ENCODE measurements at regions not wholly inside any gene's neighbourhood (a gene's known extent, or its start where the extent isn't known, plus 50 kb on each side); places are given as distances from the start of the nearest gene placed in this dataset.

GRCh38 chr18:73274812-73275621 lies 407.2 kb upstream of the NETO1 start:
- DNase-seq (ENCODE audit: extremely low read depth, low read depth): peak; percentile 48

DNA sequence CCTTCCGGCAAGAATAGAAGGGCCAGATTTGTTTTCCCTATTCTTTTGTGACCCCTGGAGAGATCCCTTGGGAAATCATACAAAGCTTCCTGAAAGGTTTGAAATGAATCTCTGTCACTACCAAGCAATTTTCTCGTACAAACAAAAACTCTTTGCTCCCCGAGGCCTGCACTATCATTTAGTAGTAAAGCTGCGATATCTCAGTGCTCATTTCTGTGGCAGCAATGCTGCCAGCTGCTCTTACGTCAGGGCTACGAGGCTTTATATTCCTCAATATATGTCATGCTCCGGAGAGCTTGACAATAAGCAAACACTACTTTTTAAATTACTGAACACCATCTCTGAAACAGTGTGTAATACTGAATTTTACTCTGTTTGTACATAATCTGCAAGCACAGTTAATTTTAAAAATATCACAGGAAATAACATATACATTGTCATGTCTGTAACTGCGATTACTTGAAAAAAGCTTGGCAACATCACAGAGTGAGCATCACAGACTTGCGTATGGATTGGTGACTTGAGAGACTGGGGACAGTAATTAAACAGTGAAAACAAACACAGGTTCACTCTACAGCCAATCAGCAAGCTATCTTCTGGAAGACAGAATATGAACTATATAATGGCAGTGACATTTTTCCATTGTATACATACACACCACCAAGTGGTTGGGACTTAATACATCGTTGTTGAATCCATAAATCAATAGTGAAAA lies 403.3 kb upstream of the NETO1 start:
- DNase-seq (ENCODE audit: extremely low read depth, low read depth): peak; percentile 51

- DNase-seq (ENCODE audit: extremely low read depth, low read depth): no peak
These were observed 396.8 kb upstream of the NETO1 start for GRCh38 chr18:73264562-73264921.

GRCh38 chr18:73261923-73262322 lies 394.1 kb upstream of the NETO1 start:
- DNase-seq (ENCODE audit: extremely low read depth, low read depth): no peak

DNA sequence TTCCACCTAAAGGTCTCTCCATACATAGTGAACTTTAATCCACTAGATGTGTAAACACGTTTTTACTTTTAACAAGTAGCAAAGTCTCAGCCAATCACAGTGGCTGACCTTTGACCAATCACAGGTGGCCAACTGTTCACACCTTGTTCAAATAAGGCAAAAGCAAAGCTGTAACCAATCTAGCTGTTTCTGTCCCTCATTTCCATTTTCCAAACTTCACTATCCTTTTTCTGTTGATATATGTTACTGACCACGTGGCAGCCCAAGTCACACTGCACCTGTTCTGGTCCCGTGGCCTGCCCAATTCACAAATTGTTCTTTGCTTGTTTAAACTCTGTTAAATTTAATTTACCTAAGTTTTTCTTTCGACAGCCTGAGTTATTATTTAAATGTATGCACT lies 393.5 kb upstream of the NETO1 start:
- no peak for DNase-seq (ENCODE audit: extremely low read depth, low read depth)

DNA sequence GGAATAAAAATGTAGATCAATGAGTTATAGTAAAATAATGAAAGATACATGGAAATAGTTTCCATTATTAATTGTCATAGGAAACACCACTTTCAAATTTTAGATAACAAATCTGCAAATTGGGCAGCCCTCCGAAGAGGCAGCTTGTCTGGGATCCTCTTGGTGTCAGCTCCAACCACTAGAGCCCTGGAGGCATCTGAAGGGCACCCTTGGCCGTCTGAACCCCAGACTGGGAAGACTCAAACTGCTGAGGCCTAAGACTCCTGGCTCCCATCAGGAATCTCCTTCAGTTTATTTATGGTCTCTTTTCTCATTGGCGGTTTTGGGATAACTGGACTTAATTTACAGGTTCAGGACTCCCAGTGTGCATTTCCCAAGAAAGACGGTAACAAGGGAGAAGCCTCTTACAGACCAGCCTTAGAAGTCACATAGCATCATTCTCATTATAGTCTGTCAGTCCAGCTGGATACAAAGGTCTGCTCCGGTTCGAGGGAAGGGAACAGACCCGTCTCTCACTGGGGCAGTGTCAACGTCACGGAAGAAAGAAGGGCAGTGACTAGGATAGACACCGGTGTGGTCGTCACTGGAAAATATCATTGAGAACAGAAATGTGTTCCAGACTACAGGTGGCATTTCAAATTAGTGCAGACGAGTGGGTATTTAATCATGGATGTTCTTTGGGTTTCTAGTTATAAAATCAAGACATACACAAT lies 390.7 kb upstream of the NETO1 start:
- DNase-seq (ENCODE audit: extremely low read depth, low read depth): no peak

DNA sequence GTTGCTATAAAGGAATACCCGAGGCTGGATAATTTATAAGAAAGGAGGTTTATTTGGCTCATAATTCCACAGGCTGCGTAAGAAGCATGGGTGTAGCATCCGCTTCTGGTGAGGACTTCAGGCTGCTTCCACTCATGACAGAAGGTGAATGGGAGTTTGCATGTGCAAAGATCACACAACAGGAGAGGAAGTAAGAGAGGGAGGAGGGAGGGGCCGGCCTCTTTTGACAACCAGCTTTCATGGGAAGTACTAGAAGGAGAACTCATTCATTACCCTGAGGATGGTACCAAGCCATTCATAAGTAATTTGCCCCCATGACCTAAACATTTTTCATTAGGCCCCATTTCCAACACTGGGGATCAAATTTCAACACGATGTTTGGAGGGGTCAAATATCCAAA lies 386.8 kb upstream of the NETO1 start:
- DNase-seq (ENCODE audit: extremely low read depth, low read depth): no peak

GRCh38 chr18:73249030-73249429 lies 381.2 kb upstream of the NETO1 start:
- no peak for DNase-seq (ENCODE audit: extremely low read depth, low read depth)

DNA sequence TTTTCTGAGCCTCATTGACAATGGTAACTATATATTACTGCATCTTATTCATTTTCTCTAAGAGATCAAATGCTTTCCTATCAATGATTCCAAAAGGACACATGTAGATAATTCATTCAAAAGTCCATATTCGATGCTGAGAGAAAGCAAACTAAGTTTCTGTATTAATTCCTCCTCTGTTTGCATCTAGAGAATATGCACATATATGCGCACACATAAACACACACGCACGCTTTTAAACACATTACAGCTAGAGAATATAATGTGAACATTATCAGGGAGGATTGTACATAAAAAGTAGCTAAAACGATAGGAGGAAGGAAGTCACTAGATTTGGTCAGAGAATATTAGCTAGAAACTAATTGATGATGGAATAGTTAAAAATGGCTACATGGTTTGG lies 379.0 kb upstream of the NETO1 start:
- no peak for DNase-seq (ENCODE audit: extremely low read depth, low read depth)

DNA sequence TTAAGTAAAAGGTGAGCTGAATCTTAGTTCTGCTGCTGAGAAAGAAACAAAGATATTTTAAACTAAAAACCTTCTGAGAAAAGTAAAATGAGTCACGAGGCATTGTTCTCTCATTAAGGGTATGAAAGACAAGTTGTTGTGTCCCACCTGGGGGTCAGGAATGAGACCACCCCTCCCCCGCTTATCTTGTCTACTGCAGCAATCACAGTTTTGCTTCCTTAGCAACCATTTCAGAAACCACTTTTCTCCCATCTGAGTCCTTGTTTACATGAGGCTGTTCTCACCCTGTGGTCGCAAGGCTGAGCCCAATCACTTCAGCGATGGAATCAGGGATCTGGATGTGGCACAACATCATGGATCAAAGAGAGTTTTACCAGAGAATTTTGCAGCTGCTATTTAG lies 377.6 kb upstream of the NETO1 start:
- DNase-seq (ENCODE audit: extremely low read depth, low read depth): no peak

DNA sequence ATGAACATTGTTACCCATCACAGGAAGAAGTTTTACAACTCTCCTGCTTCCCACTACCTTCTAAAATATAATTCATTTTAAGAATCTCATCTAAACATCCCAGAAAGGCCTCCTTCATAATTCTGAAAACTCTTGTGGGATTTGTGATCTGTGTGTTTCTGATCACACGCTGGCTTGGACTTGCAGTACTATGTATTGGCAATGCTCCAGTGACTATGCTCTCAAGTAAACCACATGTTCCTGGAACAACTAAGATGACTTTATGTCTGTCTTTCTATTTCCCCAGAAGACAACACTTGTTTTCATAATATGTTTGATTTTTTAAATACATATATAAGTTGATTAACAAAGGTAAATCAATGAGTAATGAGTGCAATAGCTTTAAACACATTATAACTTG lies 376.6 kb upstream of the NETO1 start:
- DNase-seq (ENCODE audit: extremely low read depth, low read depth): no peak

- no peak for DNase-seq (ENCODE audit: extremely low read depth, low read depth)
These were observed 373.1 kb upstream of the NETO1 start for GRCh38 chr18:73240899-73241298.

DNA sequence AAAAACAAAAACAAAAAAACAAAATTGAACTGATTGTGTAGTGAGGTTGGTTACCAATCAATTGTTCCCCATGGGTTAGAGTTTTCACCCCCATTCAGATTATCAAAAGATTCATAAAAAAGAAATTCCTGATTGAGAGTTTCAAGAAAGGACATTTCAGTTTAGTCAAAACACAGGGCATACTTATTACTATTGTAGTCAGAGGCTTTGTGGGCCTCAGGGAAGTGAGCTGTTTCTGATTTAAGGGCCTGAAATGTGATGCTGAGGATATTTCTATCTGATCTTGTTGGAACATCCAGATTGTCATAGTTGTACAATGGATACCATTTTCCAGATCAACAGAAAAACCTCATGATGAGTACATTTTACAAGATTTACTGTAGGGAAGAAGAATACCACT lies 368.1 kb upstream of the NETO1 start:
- DNase-seq (ENCODE audit: extremely low read depth, low read depth): no peak

DNA sequence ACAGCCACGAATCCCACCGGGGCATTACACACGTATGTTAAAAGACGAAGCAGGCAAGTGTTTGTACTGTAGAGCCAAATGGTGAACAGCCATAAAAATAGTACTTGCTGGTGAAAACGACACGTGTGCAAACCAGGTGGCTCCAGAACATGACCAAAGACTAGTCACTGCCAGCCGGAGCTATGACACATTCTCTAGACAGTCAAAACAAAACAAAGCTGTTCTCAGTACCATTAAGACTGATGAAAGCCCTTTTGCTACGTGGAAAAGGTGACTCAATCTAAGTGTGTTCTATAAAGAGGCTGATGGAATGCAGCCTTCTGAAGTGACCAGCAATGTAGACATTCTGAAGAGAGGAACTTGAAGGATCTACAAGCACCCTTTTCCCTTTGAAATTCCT lies 367.7 kb upstream of the NETO1 start:
- peak; percentile 11 for DNase-seq (ENCODE audit: extremely low read depth, low read depth)

DNA sequence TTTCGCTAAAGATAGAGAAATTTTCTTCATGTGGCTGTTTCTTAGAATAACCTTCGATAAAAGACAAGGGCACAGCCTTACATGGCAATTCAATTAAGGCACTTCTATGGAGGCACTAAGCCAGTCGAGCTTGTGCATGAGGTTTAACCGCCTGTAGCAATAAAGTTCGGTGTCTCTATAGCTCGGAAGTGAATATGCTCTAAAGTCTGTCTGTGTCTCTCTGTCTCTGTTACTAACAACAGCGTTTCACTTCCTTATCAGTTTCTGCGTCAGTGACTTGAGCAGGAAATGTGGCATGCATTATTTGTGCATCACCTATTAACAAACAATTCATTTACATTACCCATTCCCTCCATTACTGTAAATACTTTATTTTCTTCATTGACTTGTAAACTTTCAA lies 365.1 kb upstream of the NETO1 start:
- no peak for DNase-seq (ENCODE audit: extremely low read depth, low read depth)

- DNase-seq (ENCODE audit: extremely low read depth, low read depth): no peak
These were observed 352.9 kb upstream of the NETO1 start for GRCh38 chr18:73220663-73221062.

- DNase-seq (ENCODE audit: extremely low read depth, low read depth): no peak
These were observed 350.5 kb upstream of the NETO1 start for GRCh38 chr18:73218293-73218692.

DNA sequence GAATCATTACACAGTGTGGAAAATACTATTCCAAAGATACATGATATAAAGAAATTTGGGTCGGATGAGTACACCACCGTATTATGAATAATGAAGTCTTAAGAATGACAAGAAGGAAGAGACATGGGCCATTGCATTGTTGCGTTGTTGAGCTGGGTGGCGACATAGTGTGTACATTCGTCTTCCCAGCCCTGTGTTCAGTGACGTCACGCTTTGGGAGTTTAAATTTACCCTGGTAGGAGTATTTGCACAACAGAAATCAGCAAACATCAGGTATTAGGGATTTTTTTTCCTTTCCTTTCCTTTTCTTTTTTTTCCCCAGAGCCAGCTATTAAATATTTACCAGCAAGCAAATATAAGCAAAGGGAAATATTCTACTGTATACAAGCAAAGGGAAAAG lies 347.2 kb upstream of the NETO1 start:
- DNase-seq (ENCODE audit: extremely low read depth, low read depth): no peak

DNA sequence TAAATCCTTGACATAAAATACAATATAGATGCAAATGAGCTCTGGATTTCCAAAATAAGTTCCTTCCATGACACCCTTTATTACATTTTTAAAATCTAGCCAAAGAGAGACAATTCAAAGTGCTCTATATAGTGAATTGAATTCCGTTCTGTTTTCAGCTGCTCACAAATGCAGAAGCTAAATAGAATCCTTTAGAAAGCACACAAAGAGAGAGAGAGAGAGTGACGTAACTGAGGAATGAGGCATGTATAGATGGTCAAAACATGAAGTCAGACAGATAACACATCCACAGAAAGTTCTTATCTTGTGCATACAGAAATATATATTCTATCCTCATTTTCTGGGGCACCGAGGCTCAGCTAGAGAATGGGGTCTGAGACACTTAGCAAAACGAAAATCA lies 344.7 kb upstream of the NETO1 start:
- DNase-seq (ENCODE audit: extremely low read depth, low read depth): no peak

DNA sequence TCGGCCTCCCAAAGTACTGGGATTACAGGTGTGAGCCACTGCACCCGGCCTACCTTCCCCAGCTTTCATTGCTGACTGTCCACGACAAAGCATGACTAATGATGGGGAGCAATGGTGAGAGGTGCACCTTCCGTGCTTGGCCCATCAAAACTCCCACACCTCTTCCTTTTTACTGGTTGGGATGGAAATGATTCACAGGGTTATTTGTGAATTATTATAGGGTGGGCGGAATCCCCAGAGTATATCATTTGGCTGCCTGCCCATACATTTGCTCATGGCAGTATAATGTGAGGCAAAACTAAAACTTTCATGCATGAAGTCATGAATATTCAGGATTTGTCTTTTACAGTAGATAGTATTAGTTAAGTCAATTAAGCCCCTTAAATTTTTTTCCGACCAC lies 334.2 kb upstream of the NETO1 start:
- no peak for DNase-seq (ENCODE audit: extremely low read depth, low read depth)

DNA sequence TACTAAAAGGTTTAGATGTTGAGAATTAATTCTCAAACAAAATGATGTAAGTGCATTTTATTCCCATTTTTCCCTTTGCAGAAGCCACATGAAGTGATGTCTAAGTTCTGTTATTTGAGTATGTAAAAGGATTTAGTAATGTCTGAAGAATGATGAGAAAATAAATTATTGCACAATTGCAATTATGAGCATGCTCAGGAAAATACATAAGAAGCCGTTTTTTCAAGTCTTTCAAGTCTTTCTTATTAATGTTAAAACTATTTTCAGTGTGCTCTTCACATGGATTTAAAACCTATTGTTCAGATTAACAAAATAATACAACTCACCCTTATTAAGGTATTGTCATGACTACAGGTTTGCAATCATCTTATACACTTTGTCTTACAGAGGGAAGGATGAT lies 331.4 kb upstream of the NETO1 start:
- no peak for DNase-seq (ENCODE audit: extremely low read depth, low read depth)

- DNase-seq (ENCODE audit: extremely low read depth, low read depth): no peak
These were observed 321.9 kb upstream of the NETO1 start for GRCh38 chr18:73189718-73190117.

Measured in NCI-H460 (cell line).